CMK (cell line): ENCODE measurements at regions not wholly inside any gene's neighbourhood (a gene's known extent, or its start where the extent isn't known, plus 50 kb on each side); places are given as distances from the start of the nearest gene placed in this dataset.
"Not testable (repeated sequence)": the region's sequence is repeated elsewhere in the genome, so short reads cannot be mapped to it uniquely, and the experiment has no call there.

Experiments used
- DNase-seq: peaks from one replicate; pipeline ENCODE4 v3.0.0-alpha.2; 2010; ENCODE audit warnings: low read depth

- no peak for DNase-seq
These were observed 90.2 kb upstream of the KLF6 start for GRCh38 chr10:3874990-3875841.

- not testable (repeated sequence) for DNase-seq
These were observed 89.6 kb upstream of the KLF6 start for GRCh38 chr10:3874610-3874989.

- peak; percentile 36 for DNase-seq
These were observed 88.9 kb upstream of the KLF6 start for GRCh38 chr10:3873728-3874461.

GRCh38 chr10:3872712-3873329 lies 87.8 kb upstream of the KLF6 start:
- no peak for DNase-seq

- no peak for DNase-seq
These were observed 86.5 kb upstream of the KLF6 start for GRCh38 chr10:3871424-3871996.

- DNase-seq: no peak
These were observed 84.0 kb upstream of the KLF6 start for GRCh38 chr10:3869036-3869435.

- DNase-seq: no peak
These were observed 83.3 kb upstream of the KLF6 start for GRCh38 chr10:3868271-3868664.

GRCh38 chr10:3867454-3868270 lies 82.7 kb upstream of the KLF6 start:
- no peak for DNase-seq

- DNase-seq: no peak
These were observed 81.3 kb upstream of the KLF6 start for GRCh38 chr10:3866332-3866731.

- DNase-seq: no peak
These were observed 80.6 kb upstream of the KLF6 start for GRCh38 chr10:3865565-3865964.

GRCh38 chr10:3861795-3862194 lies 76.8 kb upstream of the KLF6 start:
- no peak for DNase-seq

- no peak for DNase-seq
These were observed 73.2 kb upstream of the KLF6 start for GRCh38 chr10:3858051-3858845.

- peak; percentile 67 for DNase-seq
These were observed 72.3 kb upstream of the KLF6 start for GRCh38 chr10:3857318-3857717.

- no peak for DNase-seq
These were observed 71.6 kb upstream of the KLF6 start for GRCh38 chr10:3856593-3856992.

- DNase-seq: no peak
These were observed 68.7 kb upstream of the KLF6 start for GRCh38 chr10:3853547-3854303.

- no peak for DNase-seq
These were observed 68.0 kb upstream of the KLF6 start for GRCh38 chr10:3853016-3853415.

GRCh38 chr10:3852147-3852904 lies 67.3 kb upstream of the KLF6 start:
- DNase-seq: no peak

GRCh38 chr10:3850999-3851937 lies 66.3 kb upstream of the KLF6 start:
- DNase-seq: no peak
